OCI-LY7 (cell line): ENCODE measurements at regions not wholly inside any gene's neighbourhood (a gene's known extent, or its start where the extent isn't known, plus 50 kb on each side); places are given as distances from the start of the nearest gene placed in this dataset.
A peak's percentile ranks its signal among the peaks of the same experiment; 100 is the strongest.

ENCODE experiments used
- BruUV-seq: library from RNA; stranded (reverse); fragments of 400-500 nt; replicated peaks from 2 replicates; lab custom pipeline; 2021; lab: Mats Ljungman, UMichigan
- CTCF ChIA-PET: fragments of 300-600 bp; sonication (Branson Sonifier 250); formaldehyde crosslinking; loops from one replicate; lab custom pipeline; 2022; ENCODE audit warnings: antibody characterized with exemption; ENCODE audit not compliant: unreplicated experiment; lab: Charles Lee
- POLR2A ChIA-PET: fragments of 300-600 bp; sonication (Branson Sonifier 250); formaldehyde crosslinking; loops from one replicate; lab custom pipeline; 2022; ENCODE audit warnings: antibody characterized with exemption; lab: Charles Lee
- DNase-seq: peaks from one replicate; pipeline ENCODE4 v3.0.0-alpha.2; 2015; ENCODE audit warnings: low spot score
- H2AFZ ChIP-seq: fragments of 200-600 bp; sonication (generic), shearing (Covaris generic); 2 replicates; pipeline ENCODE4 v1.6.1; 2014; ENCODE audit warnings: mild to moderate bottlenecking, antibody characterized with exemption, low read length, moderate library complexity
- H3K27ac ChIP-seq: fragments of 200-600 bp; sonication (generic); 2 replicates; pipeline ENCODE4 v1.5.1; 2014; ENCODE audit warnings: mixed run types, low read depth, mild to moderate bottlenecking, moderate library complexity, low read length, inconsistent platforms; ENCODE audit not compliant: poor library complexity, severe bottlenecking
- H3K36me3 ChIP-seq: fragments of 200-600 bp; sonication (generic); 2 replicates; pipeline ENCODE4 v1.6.1; 2014; ENCODE audit warnings: mild to moderate bottlenecking, antibody characterized with exemption, low read length, moderate library complexity, mixed read lengths; ENCODE audit not compliant: insufficient read depth
- H3K4me1 ChIP-seq: fragments of 200-600 bp; sonication (generic); 2 replicates; pipeline ENCODE4 v1.5.1; 2014; ENCODE audit warnings: mild to moderate bottlenecking, low read length; ENCODE audit not compliant: insufficient read depth, poor library complexity, severe bottlenecking
- H3K4me2 ChIP-seq: fragments of 200-600 bp; sonication (generic); 2 replicates; pipeline ENCODE4 v1.6.1; 2014; ENCODE audit warnings: mild to moderate bottlenecking, low read length
- H3K4me3 ChIP-seq: fragments of 200-600 bp; sonication (generic); 2 replicates; pipeline ENCODE4 v1.5.1; 2014; ENCODE audit warnings: mild to moderate bottlenecking, low read depth, low read length; ENCODE audit not compliant: poor library complexity, severe bottlenecking
- H3K79me2 ChIP-seq: fragments of 200-600 bp; sonication (generic); 2 replicates; pipeline ENCODE4 v1.6.1; 2016; ENCODE audit warnings: low read depth, mild to moderate bottlenecking, low read length, moderate library complexity, mixed read lengths; ENCODE audit not compliant: insufficient read depth
- H3K9me2 ChIP-seq: fragments of 200-600 bp; sonication (generic); 2 replicates; pipeline ENCODE4 v1.6.1; 2016; ENCODE audit warnings: mild to moderate bottlenecking, low read length, mixed read lengths; ENCODE audit not compliant: insufficient read depth
- H3K9me3 ChIP-seq: fragments of 200-600 bp; sonication (generic); 2 replicates; pipeline ENCODE4 v1.6.1; 2014; ENCODE audit warnings: mild to moderate bottlenecking, mixed run types, low read length, mixed read lengths
- H4K20me1 ChIP-seq: fragments of 200-600 bp; sonication (generic); 2 replicates; pipeline ENCODE4 v1.6.1; 2014; ENCODE audit warnings: mild to moderate bottlenecking, antibody characterized with exemption, low read length, moderate library complexity, mixed read lengths; ENCODE audit not compliant: insufficient read depth
- EZH2phosphoT487 ChIP-seq: fragments of 200-600 bp; sonication (generic); IDR thresholded peaks from 2 replicates; pipeline ENCODE4 v1.6.1; 2018; ENCODE audit warnings: low read depth, borderline replicate concordance, mild to moderate bottlenecking, mixed run types, antibody characterized with exemption, low read length, moderate library complexity, mixed read lengths
- intact Hi-C: fragments of 100-400 bp; cut with micrococcal nuclease; formaldehyde crosslinking; loops from one replicate; pipeline ENCODE4 v1.10.0; 2022; ENCODE audit not compliant: unreplicated experiment
- TF ChIP-seq, protein P1 (sequence below): fragments of 200-600 bp; sonication (generic); conservative IDR thresholded peaks from 2 replicates; pipeline ENCODE4 v1.5.1; 2014; ENCODE audit warnings: mild to moderate bottlenecking, antibody characterized with exemption, low read length, moderate library complexity, mixed read lengths

DNA sequence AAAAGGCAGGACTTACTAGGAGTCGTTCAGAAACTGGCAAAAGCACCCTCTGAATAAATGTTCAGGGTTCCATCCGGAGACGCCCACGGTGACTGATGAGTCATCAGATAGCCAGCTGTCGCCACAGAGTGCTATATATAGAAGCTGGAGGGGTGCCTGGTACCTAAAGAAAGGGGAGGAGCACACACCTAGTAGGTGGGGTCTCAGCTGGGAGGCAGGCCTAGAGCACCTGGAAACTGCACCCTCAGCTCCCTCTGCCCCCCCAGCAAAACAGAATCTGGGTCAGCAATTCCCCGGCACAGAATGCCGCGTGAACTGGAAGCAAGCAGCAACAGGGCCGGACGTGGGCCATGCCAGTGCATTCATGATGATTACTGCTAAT is 242.0 kb downstream of the BCOR start:
- ChIA-PET POLR2A (interaction anchor here (0.5 kb wide), 1 partner anchor 357 kb away, joined by 7 read pairs; no protein-coding TSS in a partner anchor), CTCF (interaction anchor here (0.6 kb wide), 2 partner anchors 290 to 612 kb away, joined by 3 read pairs; no protein-coding TSS in a partner anchor)
- no peak for TF ChIP-seq EZH2phosphoT487
- TF ChIP-seq, protein P1, sequence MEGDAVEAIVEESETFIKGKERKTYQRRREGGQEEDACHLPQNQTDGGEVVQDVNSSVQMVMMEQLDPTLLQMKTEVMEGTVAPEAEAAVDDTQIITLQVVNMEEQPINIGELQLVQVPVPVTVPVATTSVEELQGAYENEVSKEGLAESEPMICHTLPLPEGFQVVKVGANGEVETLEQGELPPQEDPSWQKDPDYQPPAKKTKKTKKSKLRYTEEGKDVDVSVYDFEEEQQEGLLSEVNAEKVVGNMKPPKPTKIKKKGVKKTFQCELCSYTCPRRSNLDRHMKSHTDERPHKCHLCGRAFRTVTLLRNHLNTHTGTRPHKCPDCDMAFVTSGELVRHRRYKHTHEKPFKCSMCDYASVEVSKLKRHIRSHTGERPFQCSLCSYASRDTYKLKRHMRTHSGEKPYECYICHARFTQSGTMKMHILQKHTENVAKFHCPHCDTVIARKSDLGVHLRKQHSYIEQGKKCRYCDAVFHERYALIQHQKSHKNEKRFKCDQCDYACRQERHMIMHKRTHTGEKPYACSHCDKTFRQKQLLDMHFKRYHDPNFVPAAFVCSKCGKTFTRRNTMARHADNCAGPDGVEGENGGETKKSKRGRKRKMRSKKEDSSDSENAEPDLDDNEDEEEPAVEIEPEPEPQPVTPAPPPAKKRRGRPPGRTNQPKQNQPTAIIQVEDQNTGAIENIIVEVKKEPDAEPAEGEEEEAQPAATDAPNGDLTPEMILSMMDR: no peak
- peak overlapping the region; percentile 82 for H3K4me2 ChIP-seq
- no peaks in the 10 kb centered on the region for H3K9me3 ChIP-seq
- no TSS peak for BruUV-seq
- peak overlapping the region; percentile 48 for H3K4me3 ChIP-seq
- intact Hi-C loops: no loop called here
- peak overlapping the region; percentile 65 for H3K27ac ChIP-seq
- peaks cover 51% of the 10 kb centered on the region for H3K4me1 ChIP-seq
- no peaks in the 10 kb centered on the region for H4K20me1 ChIP-seq
- DNase-seq: peak; percentile 60
- H3K36me3 ChIP-seq: no peaks in the 10 kb centered on the region
- peak overlapping the region; percentile 80; the same call in 1 of the 2 replicates for H2AFZ ChIP-seq
- H3K9me2 ChIP-seq: no peaks in the 10 kb centered on the region
- no peaks in the 10 kb centered on the region for H3K79me2 ChIP-seq

DNA sequence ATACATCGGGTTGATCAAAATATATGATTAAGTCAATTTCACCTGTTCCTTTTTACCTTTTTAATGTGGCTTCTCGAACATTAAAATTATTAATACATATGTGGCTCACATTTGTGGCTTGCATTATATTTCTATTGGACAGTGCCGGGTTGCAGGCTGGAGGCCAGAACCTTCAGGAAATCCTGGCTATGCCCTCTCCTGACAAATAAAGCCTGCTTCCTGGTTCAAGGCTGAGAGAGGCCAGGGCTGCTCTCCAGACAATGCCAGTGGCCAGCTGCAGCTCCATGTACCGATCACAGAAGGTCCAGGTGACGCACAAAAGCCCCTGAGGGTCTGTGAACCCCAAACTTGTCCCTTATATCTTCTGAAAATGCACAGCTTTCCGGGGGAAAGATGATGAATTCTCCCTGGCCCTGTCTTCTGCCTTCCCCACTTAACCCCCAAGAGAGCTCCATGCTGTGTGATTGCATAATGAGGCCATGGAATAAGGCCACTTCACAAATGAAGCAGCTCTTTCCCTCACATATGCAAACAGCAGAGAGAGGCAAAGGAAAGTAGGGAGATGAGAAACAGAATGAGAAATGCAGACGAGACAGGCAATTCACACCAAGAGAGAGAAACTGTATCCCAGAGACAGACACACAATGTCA is 241.2 kb downstream of the BCOR start:
- intact Hi-C loops: no loop called here
- Histone ChIP-seq H3K4me3 (no peak overlapping the region), H4K20me1 (no peaks in the 10 kb centered on the region), H3K36me3 (no peaks in the 10 kb centered on the region), H3K4me2 (no peak overlapping the region), H2AFZ (no peak overlapping the region; the same call in 1 of the 2 replicates), H3K9me3 (no peaks in the 10 kb centered on the region), H3K79me2 (no peaks in the 10 kb centered on the region), H3K9me2 (no peaks in the 10 kb centered on the region), H3K27ac (no peak overlapping the region), H3K4me1 (peaks cover 59% of the 10 kb centered on the region)
- no peak for TF ChIP-seq EZH2phosphoT487
- TF ChIP-seq, protein P1: no peak
- ChIA-PET POLR2A (interaction anchor here (0.6 kb wide), 1 partner anchor 20 kb away, joined by 3 read pairs; no protein-coding TSS in a partner anchor), CTCF (interaction anchor here (0.5 kb wide), 1 partner anchor 170 kb away, joined by 13 read pairs; no protein-coding TSS in a partner anchor)
- no TSS peak for BruUV-seq
- DNase-seq: no peak

DNA sequence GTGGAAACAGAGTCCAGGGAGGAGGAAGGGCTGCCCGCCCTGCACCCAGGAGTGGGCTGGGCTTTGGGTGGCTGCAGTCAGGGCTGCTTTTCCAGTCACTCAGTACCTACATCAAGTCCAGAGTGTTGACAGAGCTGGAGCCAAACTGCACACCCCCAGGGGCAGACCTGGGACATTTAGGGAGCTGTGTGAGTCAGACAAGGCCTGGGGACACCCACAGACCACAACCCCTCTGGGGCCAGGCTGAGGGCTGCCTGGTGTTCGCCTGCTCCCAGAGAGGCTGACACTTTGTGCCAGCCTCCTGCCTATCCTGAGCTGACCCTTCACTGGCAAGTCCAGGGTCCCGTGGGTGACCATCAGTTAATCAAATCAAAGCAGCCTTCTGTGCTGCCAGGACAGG is 240.0 kb downstream of the BCOR start:
- Histone ChIP-seq H3K4me1 (peaks cover 59% of the 10 kb centered on the region), H3K9me3 (no peaks in the 10 kb centered on the region), H3K9me2 (no peaks in the 10 kb centered on the region), H3K79me2 (no peaks in the 10 kb centered on the region), H2AFZ (peak overlapping the region; percentile 25; the same call in 1 of the 2 replicates), H4K20me1 (no peaks in the 10 kb centered on the region), H3K36me3 (no peaks in the 10 kb centered on the region), H3K4me3 (no peak overlapping the region), H3K4me2 (no peak overlapping the region), H3K27ac (no peak overlapping the region)
- no peak for TF ChIP-seq EZH2phosphoT487
- TF ChIP-seq, protein P1: no peak
- no TSS peak for BruUV-seq
- no peak for DNase-seq
- CTCF ChIA-PET: no interaction called here
- POLR2A ChIA-PET: interaction anchor here (0.7 to 0.9 kb wide), 2 partner anchors 10 to 1242 kb away, joined by 3 to 4 read pairs; no protein-coding TSS in a partner anchor
- intact Hi-C loops: no loop called here
